PC-3 (cell line): ENCODE measurements at regions not wholly inside any gene's neighbourhood (a gene's known extent, or its start where the extent isn't known, plus 50 kb on each side); places are given as distances from the start of the nearest gene placed in this dataset.
A peak's percentile ranks its signal among the peaks of the same experiment; 100 is the strongest.
"Not testable (repeated sequence)": the region's sequence is repeated elsewhere in the genome, so short reads cannot be mapped to it uniquely, and the experiment has no call there.

Source experiments
- ATAC-seq: fragments of 200-7000 bp; cut with Tn5 transposase; 2 replicates; pipeline ENCODE4 v1.9.1; 2020; ENCODE audit warnings: mild to moderate bottlenecking, moderate library complexity
- BruUV-seq: library from RNA; stranded (reverse); fragments of 400-500 nt; replicated peaks from 2 replicates; lab custom pipeline; 2021; lab: Mats Ljungman, UMichigan
- CTCF ChIA-PET: fragments of 300-600 bp; sonication (Branson Sonifier 250); formaldehyde crosslinking; loops from one replicate; lab custom pipeline; 2022; ENCODE audit warnings: antibody characterized with exemption; lab: Charles Lee
- POLR2A ChIA-PET: fragments of 300-600 bp; sonication (Branson Sonifier 250); formaldehyde crosslinking; loops from one replicate; lab custom pipeline; 2022; ENCODE audit warnings: antibody characterized with exemption; ENCODE audit not compliant: unreplicated experiment; lab: Charles Lee
- DNase-seq: peaks from one replicate; pipeline ENCODE4 v3.0.0-alpha.2; 2015
- H2AFZ ChIP-seq: fragments of 300-600 bp; sonication (generic); 2 replicates; pipeline ENCODE4 v1.6.0; 2016; ENCODE audit warnings: antibody characterized with exemption, low read length
- H3F3A ChIP-seq: fragments of 300-600 bp; sonication (generic); one replicate; pipeline ENCODE4 v1.6.0; 2017; ENCODE audit warnings: antibody characterized with exemption, low read length, control low read depth, mild to moderate bottlenecking; ENCODE audit not compliant: unreplicated experiment
- H3K27ac ChIP-seq: fragments of 300-600 bp; sonication (generic); 2 replicates; pipeline ENCODE4 v1.5.1; 2016; ENCODE audit warnings: mild to moderate bottlenecking, low read length
- H3K27me3 ChIP-seq: fragments of 300-600 bp; sonication (generic); 2 replicates; pipeline ENCODE4 v1.6.1; 2016; ENCODE audit warnings: low read length, mixed read lengths
- H3K36me3 ChIP-seq: fragments of 300-600 bp; sonication (generic); 2 replicates; pipeline ENCODE4 v1.6.1; 2016; ENCODE audit warnings: low read depth, mixed run types, low read length, mixed read lengths
- H3K4me1 ChIP-seq: fragments of 300-600 bp; sonication (generic); 2 replicates; pipeline ENCODE4 v1.5.1; 2016; ENCODE audit warnings: low read length; ENCODE audit not compliant: insufficient read depth
- H3K4me2 ChIP-seq: fragments of 300-600 bp; sonication (generic); 2 replicates; pipeline ENCODE4 v1.6.0; 2016; ENCODE audit warnings: low read length
- H3K4me3 ChIP-seq: fragments of 300-600 bp; sonication (generic); 2 replicates; pipeline ENCODE4 v1.5.1; 2016; ENCODE audit warnings: mild to moderate bottlenecking, low read length, mixed read lengths
- H3K79me2 ChIP-seq: fragments of 300-600 bp; sonication (generic); 2 replicates; pipeline ENCODE4 v1.6.1; 2017; ENCODE audit warnings: low read length, mixed read lengths
- H3K9ac ChIP-seq: fragments of 300-600 bp; sonication (generic); 2 replicates; pipeline ENCODE4 v1.6.0; 2016; ENCODE audit warnings: mild to moderate bottlenecking, low read length
- H3K9me2 ChIP-seq: fragments of 300-600 bp; sonication (generic); replicated peaks from 2 replicates; pipeline ENCODE4 v1.6.1; 2016; ENCODE audit warnings: mixed run types, low read length, mixed read lengths
- H3K9me3 ChIP-seq: fragments of 300-600 bp; sonication (generic); 2 replicates; pipeline ENCODE4 v1.6.1; 2016; ENCODE audit warnings: low read length, mixed read lengths
- H4K20me1 ChIP-seq: fragments of 300-600 bp; sonication (generic); 2 replicates; pipeline ENCODE4 v1.6.1; 2016; ENCODE audit warnings: low read length, mixed read lengths
- EZH2 ChIP-seq: fragments of 300-600 bp; sonication (generic); IDR thresholded peaks from one replicate; pipeline ENCODE4 v1.6.1; 2017; ENCODE audit warnings: antibody characterized with exemption, mild to moderate bottlenecking, low read length; ENCODE audit not compliant: unreplicated experiment
- EZH2phosphoT487 ChIP-seq: fragments of 300-600 bp; sonication (generic); IDR thresholded peaks from 2 replicates; pipeline ENCODE4 v1.6.1; 2018; ENCODE audit warnings: mild to moderate bottlenecking, antibody characterized with exemption, low read length, borderline replicate concordance
- intact Hi-C: fragments of 100-400 bp; cut with micrococcal nuclease; formaldehyde crosslinking; loops from 2 replicates; pipeline ENCODE4 v1.9.0; 2023
- TF ChIP-seq, protein P1 (sequence below): fragments of 300-600 bp; sonication (generic); conservative IDR thresholded peaks from 2 replicates; pipeline ENCODE4 v1.5.1; 2017; ENCODE audit warnings: antibody characterized with exemption, low read depth, mild to moderate bottlenecking, low read length

DNA sequence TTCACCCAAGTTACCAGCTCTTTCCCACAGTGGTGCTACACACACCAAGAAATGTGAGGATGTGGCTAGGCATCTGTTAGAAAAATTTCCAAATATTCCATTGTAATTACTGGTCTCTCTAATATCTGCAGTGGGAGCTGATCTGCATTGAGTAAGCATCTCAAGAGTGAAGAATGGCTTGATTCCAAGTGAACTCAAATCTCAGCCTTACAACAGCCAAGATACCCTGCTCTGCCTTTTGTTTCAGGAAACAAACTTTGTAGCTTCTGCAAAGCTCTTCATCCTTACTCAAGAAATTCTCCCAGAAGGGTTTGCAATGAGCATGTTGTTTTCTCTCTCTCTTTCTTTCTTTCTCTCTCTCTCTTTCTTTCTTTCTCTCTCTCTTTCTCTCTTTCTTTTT lies 181.1 kb downstream of the FCRL5 start:
- H3K9me2 ChIP-seq, result no peaks in the 10 kb centered on the region
- TF ChIP-seq, protein P1, sequence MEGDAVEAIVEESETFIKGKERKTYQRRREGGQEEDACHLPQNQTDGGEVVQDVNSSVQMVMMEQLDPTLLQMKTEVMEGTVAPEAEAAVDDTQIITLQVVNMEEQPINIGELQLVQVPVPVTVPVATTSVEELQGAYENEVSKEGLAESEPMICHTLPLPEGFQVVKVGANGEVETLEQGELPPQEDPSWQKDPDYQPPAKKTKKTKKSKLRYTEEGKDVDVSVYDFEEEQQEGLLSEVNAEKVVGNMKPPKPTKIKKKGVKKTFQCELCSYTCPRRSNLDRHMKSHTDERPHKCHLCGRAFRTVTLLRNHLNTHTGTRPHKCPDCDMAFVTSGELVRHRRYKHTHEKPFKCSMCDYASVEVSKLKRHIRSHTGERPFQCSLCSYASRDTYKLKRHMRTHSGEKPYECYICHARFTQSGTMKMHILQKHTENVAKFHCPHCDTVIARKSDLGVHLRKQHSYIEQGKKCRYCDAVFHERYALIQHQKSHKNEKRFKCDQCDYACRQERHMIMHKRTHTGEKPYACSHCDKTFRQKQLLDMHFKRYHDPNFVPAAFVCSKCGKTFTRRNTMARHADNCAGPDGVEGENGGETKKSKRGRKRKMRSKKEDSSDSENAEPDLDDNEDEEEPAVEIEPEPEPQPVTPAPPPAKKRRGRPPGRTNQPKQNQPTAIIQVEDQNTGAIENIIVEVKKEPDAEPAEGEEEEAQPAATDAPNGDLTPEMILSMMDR, result no peak
- no peak for TF ChIP-seq EZH2
- TF ChIP-seq EZH2phosphoT487, result no peak
- POLR2A ChIA-PET, result no interaction called here

DNA sequence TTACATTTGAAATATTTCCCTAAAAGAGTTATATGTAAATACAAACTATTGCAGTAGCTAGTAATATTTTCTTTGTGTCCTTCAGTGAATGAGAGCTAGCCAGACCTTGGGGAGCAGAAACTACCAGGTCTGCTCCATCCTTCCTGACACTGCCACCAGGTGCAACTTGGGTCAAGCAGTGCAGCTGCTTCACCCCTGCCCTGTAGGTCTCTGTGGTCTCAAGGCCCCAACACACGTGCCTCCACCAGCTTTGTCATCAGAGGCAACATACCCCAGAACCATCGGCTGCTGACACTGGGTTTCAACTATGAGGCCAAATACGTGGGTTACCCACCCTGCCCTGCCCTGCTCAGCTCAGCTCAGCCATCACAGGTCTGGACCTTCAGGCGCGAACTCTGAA lies 181.6 kb downstream of the FCRL5 start:
- POLR2A ChIA-PET, result no interaction called here
- no peak for DNase-seq
- Histone ChIP-seq H3K27me3 (peaks cover 31% of the 10 kb centered on the region), H3K4me3 (no peak overlapping the region), H3F3A (no peaks in the 10 kb centered on the region), H3K36me3 (no peaks in the 10 kb centered on the region), H3K27ac (no peak overlapping the region), H3K9ac (no peak overlapping the region), H4K20me1 (no peaks in the 10 kb centered on the region), H2AFZ (no peak overlapping the region), H3K4me2 (no peak overlapping the region), H3K79me2 (no peaks in the 10 kb centered on the region), H3K4me1 (no peaks in the 10 kb centered on the region), H3K9me3 (no peaks in the 10 kb centered on the region), H3K9me2 (no peaks in the 10 kb centered on the region)
- intact Hi-C loops, result loop anchor here (1.0 to 5.0 kb wide), 3 partner anchors 120 to 755 kb away; no protein-coding TSS in a partner anchor
- no peak for ATAC-seq
- BruUV-seq, result no TSS peak
- no peak for TF ChIP-seq EZH2
- TF ChIP-seq EZH2phosphoT487, result no peak
- TF ChIP-seq, protein P1, result no peak
- CTCF ChIA-PET, result interaction anchor here (0.6 kb wide), 1 partner anchor 507 kb away, joined by 4 read pairs; no protein-coding TSS in a partner anchor

More for the DNA sequence above, 181.1 kb downstream of the FCRL5 start:
- no peaks in the 10 kb centered on the region for H3F3A ChIP-seq
- no peak overlapping the region for H2AFZ ChIP-seq
- no peaks in the 10 kb centered on the region for H3K9me3 ChIP-seq
- H3K4me2 ChIP-seq, result no peak overlapping the region
- ATAC-seq (no peak), DNase-seq (no peak)
- CTCF ChIA-PET, result interaction anchor here (0.6 kb wide), 1 partner anchor 507 kb away, joined by 4 read pairs; no protein-coding TSS in a partner anchor
- H3K27me3 ChIP-seq, result peaks cover 36% of the 10 kb centered on the region
- BruUV-seq, result no TSS peak
- H3K36me3 ChIP-seq, result no peaks in the 10 kb centered on the region
- H3K27ac ChIP-seq, result no peak overlapping the region
- no peaks in the 10 kb centered on the region for H4K20me1 ChIP-seq
- H3K4me3 ChIP-seq, result no peak overlapping the region
- H3K4me1 ChIP-seq, result no peaks in the 10 kb centered on the region
- no peak overlapping the region for H3K9ac ChIP-seq
- intact Hi-C loops, result loop anchor here (5.0 kb wide), 1 partner anchor 321 kb away; no protein-coding TSS in a partner anchor
- no peaks in the 10 kb centered on the region for H3K79me2 ChIP-seq

DNA sequence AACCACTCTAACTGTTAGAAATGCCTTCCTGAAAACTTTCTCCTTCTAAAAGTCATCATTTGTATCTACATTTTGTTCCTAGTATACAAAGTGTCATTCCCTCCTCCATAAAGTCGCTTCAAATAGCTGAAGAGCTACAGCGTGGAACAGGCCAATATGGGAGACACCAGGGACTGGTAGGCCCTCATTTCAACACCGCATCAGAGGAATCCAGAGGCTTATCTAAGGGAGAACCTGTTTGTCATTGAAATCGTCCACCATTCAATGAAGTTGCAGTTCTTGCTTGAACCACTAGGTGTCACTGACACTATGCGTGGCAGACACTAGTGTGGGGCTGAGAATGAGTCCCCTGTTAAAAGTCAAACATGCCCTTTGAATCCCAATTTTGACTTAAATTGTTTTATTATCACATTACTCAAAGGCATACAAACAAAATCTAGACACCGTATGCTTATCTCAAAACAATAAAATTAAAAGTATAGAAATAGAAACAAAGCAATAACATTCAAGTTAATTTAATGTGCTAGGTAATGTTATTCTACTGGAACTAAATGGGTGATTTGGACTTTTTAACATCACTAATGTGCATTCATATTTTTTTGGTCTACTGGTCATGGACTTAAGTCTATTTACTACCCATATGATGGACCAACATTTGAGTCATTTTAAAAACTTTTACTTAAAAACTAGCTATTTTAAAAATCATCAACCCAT lies 182.3 kb downstream of the FCRL5 start:
- CTCF ChIA-PET, result no interaction called here
- no peaks in the 10 kb centered on the region for H3K36me3 ChIP-seq
- H3K27ac ChIP-seq, result no peak overlapping the region
- peak; percentile 88 for DNase-seq
- no peak overlapping the region for H3K4me3 ChIP-seq
- no peak overlapping the region for H3K9ac ChIP-seq
- H3F3A ChIP-seq, result no peaks in the 10 kb centered on the region
- POLR2A ChIA-PET, result no interaction called here
- H3K79me2 ChIP-seq, result no peaks in the 10 kb centered on the region
- no peak overlapping the region for H2AFZ ChIP-seq
- H3K9me3 ChIP-seq, result no peaks in the 10 kb centered on the region
- intact Hi-C loops, result loop anchor here (1.0 to 5.0 kb wide), 3 partner anchors 120 to 755 kb away; no protein-coding TSS in a partner anchor
- ATAC-seq, result peak; percentile 88
- H4K20me1 ChIP-seq, result no peaks in the 10 kb centered on the region
- no TSS peak for BruUV-seq
- no peaks in the 10 kb centered on the region for H3K9me2 ChIP-seq
- H3K27me3 ChIP-seq, result peaks cover 24% of the 10 kb centered on the region
- H3K4me1 ChIP-seq, result no peaks in the 10 kb centered on the region
- TF ChIP-seq, protein P1, result peak; percentile 89
- TF ChIP-seq EZH2 (no peak), EZH2phosphoT487 (no peak)
- H3K4me2 ChIP-seq, result no peak overlapping the region

DNA sequence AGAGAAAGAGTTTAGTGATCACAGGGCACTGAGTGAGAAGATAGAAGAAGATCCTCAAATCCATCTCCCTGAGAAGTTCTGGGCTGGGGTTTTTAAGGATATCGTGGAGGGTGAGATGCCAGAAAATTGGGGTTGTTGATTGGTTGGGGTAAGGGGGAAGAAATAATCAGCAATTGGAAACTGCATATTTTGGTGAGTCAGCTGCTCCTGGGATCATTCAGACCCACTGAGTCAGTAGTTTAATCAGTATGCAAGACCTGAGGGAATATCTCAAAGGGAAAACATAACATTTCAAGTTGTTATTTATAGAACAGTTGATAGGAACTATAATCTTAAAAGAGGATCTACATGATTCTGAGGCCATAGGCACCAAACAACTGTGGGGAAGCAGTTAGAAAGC lies 183.4 kb downstream of the FCRL5 start:
- H2AFZ ChIP-seq, H3K4me1 ChIP-seq, H3K9me2 ChIP-seq, POLR2A ChIA-PET, DNase-seq, H3K9me3 ChIP-seq, H3K27ac ChIP-seq, H3K4me3 ChIP-seq, H3K9ac ChIP-seq, intact Hi-C loops, H3K4me2 ChIP-seq, H4K20me1 ChIP-seq, ATAC-seq, H3F3A ChIP-seq, BruUV-seq, CTCF ChIA-PET, H3K79me2 ChIP-seq, H3K36me3 ChIP-seq: not testable (repeated sequence)
- H3K27me3 ChIP-seq, result peaks cover 15% of the 10 kb centered on the region
